ENCODE measurements at regions not wholly inside any gene's neighbourhood (a gene's known extent, or its start where the extent isn't known, plus 50 kb on each side); places are given as distances from the start of the nearest gene placed in this dataset.

- TF ChIP-seq POLR2AphosphoS5 (IDR thresholded peaks at IDR 0.05; ENCODE audit: low read depth) = no peak
- TF ChIP-seq, protein P1, sequence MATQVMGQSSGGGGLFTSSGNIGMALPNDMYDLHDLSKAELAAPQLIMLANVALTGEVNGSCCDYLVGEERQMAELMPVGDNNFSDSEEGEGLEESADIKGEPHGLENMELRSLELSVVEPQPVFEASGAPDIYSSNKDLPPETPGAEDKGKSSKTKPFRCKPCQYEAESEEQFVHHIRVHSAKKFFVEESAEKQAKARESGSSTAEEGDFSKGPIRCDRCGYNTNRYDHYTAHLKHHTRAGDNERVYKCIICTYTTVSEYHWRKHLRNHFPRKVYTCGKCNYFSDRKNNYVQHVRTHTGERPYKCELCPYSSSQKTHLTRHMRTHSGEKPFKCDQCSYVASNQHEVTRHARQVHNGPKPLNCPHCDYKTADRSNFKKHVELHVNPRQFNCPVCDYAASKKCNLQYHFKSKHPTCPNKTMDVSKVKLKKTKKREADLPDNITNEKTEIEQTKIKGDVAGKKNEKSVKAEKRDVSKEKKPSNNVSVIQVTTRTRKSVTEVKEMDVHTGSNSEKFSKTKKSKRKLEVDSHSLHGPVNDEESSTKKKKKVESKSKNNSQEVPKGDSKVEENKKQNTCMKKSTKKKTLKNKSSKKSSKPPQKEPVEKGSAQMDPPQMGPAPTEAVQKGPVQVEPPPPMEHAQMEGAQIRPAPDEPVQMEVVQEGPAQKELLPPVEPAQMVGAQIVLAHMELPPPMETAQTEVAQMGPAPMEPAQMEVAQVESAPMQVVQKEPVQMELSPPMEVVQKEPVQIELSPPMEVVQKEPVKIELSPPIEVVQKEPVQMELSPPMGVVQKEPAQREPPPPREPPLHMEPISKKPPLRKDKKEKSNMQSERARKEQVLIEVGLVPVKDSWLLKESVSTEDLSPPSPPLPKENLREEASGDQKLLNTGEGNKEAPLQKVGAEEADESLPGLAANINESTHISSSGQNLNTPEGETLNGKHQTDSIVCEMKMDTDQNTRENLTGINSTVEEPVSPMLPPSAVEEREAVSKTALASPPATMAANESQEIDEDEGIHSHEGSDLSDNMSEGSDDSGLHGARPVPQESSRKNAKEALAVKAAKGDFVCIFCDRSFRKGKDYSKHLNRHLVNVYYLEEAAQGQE (IDR thresholded peaks at IDR 0.05; ENCODE audit: insufficient replicate concordance, low read depth) = no peak
- TF ChIP-seq SPI1 (IDR thresholded peaks at IDR 0.05; ENCODE audit: borderline replicate concordance, low read depth) = no peak
- TF ChIP-seq GABPA (IDR thresholded peaks at IDR 0.05; ENCODE audit: low read depth) = no peak
- TF ChIP-seq, protein P2, sequence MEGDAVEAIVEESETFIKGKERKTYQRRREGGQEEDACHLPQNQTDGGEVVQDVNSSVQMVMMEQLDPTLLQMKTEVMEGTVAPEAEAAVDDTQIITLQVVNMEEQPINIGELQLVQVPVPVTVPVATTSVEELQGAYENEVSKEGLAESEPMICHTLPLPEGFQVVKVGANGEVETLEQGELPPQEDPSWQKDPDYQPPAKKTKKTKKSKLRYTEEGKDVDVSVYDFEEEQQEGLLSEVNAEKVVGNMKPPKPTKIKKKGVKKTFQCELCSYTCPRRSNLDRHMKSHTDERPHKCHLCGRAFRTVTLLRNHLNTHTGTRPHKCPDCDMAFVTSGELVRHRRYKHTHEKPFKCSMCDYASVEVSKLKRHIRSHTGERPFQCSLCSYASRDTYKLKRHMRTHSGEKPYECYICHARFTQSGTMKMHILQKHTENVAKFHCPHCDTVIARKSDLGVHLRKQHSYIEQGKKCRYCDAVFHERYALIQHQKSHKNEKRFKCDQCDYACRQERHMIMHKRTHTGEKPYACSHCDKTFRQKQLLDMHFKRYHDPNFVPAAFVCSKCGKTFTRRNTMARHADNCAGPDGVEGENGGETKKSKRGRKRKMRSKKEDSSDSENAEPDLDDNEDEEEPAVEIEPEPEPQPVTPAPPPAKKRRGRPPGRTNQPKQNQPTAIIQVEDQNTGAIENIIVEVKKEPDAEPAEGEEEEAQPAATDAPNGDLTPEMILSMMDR (IDR thresholded peaks at IDR 0.05; ENCODE audit: insufficient read depth, low read length) = no peak
- Histone ChIP-seq H3K4me3 (replicated peaks; ENCODE audit: insufficient read depth, low read length) (no peak overlapping the region), H3K27ac (replicated peaks) (no peak overlapping the region), H3K27me3 (ENCODE audit: insufficient read depth, poor library complexity, severe bottlenecking) (no peaks in the 10 kb centered on the region)
- DNase-seq (ENCODE audit: low read depth in 1 of 2, low spot score in 1 of 2) = no peak
Observed at GRCh38 chr10:4590807-4591206, 235.2 kb upstream of the AKR1E2 start.

- H3K27me3 ChIP-seq (ENCODE audit: insufficient read depth, poor library complexity, severe bottlenecking) = no peaks in the 10 kb centered on the region
- H3K27ac ChIP-seq (replicated peaks) = no peak overlapping the region
- H3K4me3 ChIP-seq (replicated peaks; ENCODE audit: insufficient read depth, low read length) = no peak overlapping the region
- no peak for DNase-seq (ENCODE audit: low read depth in 1 of 2, low spot score in 1 of 2)
- TF ChIP-seq, protein P2 (IDR thresholded peaks at IDR 0.05; ENCODE audit: insufficient read depth, low read length) = no peak
- TF ChIP-seq GABPA (IDR thresholded peaks at IDR 0.05; ENCODE audit: low read depth) (no peak), SPI1 (IDR thresholded peaks at IDR 0.05; ENCODE audit: borderline replicate concordance, low read depth) (no peak), POLR2AphosphoS5 (IDR thresholded peaks at IDR 0.05; ENCODE audit: low read depth) (no peak)
- TF ChIP-seq, protein P1 (IDR thresholded peaks at IDR 0.05; ENCODE audit: insufficient replicate concordance, low read depth) = no peak
Observed at GRCh38 chr10:4588824-4589223, 237.2 kb upstream of the AKR1E2 start.

DNA sequence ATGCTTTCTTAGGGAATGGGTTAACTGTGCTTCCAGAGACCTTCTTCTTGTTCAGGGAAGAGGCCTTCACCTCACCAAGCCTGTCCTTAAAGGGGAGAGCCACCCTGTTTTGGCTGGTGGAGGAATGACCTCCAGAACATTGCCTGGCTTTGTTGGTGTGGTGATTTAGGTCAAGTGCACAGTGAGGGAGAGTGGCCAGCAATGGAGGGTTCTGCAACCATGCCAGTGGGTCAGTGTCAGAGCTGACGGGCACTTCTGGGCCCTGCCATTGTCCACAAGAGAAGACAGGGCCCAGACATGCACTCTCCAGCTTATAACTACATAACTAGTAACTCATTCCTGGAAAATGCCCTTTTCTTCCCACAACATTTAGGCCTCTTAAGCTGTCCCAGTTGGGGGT is 238.5 kb upstream of the AKR1E2 start:
- no peak for DNase-seq (ENCODE audit: low read depth in 1 of 2, low spot score in 1 of 2)
- Histone ChIP-seq H3K4me3 (replicated peaks; ENCODE audit: insufficient read depth, low read length) (no peak overlapping the region), H3K27me3 (ENCODE audit: insufficient read depth, poor library complexity, severe bottlenecking) (no peaks in the 10 kb centered on the region), H3K27ac (replicated peaks) (no peak overlapping the region)
- TF ChIP-seq, protein P2 (IDR thresholded peaks at IDR 0.05; ENCODE audit: insufficient read depth, low read length) = no peak
- TF ChIP-seq SPI1 (IDR thresholded peaks at IDR 0.05; ENCODE audit: borderline replicate concordance, low read depth) (no peak), POLR2AphosphoS5 (IDR thresholded peaks at IDR 0.05; ENCODE audit: low read depth) (no peak), GABPA (IDR thresholded peaks at IDR 0.05; ENCODE audit: low read depth) (no peak)
- TF ChIP-seq, protein P1 (IDR thresholded peaks at IDR 0.05; ENCODE audit: insufficient replicate concordance, low read depth) = no peak
